ENCODE measurements at regions not wholly inside any gene's neighbourhood (a gene's known extent, or its start where the extent isn't known, plus 50 kb on each side); places are given as distances from the start of the nearest gene placed in this dataset.

DNA sequence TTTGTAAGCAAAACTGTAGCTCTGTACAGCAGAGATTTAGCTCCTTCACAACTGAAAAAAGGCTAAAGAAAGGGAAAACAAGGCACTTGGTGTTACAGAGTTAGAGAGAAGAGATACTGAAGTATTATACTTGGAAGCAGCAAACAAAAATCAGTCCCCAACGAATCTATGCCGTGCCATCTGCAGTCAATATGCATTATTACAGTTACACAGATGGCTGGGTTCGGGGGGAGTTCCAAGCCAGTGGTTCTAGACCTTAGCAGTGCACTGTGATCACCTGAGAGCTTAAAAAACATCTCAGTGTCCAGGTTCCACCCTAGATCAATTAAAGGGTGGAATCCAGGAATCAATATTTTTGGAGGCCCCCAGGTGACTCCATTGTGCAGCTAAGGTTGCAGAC lies 489.9 kb downstream of the SHISA9 start:
- DNase-seq (ENCODE audit: extremely low read depth, low read depth) = no peak

DNA sequence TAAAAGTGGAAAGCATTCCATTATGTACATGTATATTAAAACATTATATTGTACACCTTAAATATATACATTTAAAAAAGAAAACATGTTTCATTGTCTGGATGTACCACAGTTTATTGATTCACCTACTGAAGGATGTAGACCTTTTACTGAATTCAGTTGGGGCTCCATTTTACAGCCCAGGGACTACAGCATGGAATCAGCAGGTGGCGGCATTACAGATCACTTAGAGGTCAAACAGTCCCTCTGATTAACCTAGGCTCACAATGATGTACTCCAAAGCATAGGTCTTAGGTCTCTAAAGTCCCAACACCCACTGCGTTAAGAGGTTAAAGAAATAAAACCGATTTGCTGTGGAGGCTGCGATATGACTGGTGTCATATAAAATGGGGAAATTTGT lies 490.9 kb downstream of the SHISA9 start:
- DNase-seq (ENCODE audit: extremely low read depth, low read depth) = no peak

DNA sequence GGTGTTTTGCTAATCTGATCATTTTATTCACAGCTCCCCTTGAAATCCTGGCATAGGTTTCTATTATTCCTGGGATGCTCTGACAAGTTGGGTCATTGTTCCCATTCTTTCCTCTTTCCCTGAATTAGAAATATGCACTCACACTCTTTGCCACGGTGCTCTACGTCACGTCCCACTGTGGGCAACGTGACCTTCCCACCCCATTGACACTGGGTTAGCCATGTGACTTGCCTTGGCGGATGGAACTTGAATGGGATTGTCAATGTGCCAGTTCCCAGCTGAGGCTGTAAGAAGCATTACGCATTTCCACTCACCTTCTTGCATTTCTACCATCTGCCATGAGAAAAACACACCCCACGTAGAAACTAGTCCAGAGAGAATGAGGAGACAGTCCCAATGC lies 492.4 kb downstream of the SHISA9 start:
- no peak for DNase-seq (ENCODE audit: extremely low read depth, low read depth)

DNA sequence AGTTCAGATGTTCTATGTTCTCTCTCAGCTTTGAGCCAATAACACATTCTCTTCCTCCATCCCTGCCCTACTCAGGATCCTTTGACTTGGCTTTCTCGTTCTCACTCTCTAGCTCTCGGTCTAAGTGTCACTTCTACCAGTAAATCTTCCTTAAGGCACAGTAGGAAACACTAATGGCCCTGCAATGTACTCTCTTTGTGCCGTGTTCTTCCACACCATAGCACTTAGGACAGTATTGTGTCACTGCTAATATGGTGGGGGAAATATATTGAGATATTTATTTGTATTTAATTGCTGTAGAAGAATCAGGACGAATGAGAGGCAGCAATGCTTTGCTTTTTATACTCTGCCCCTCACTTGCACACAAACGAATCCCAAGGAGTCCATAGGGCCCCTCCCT lies 493.1 kb downstream of the SHISA9 start:
- no peak for DNase-seq (ENCODE audit: extremely low read depth, low read depth)

DNA sequence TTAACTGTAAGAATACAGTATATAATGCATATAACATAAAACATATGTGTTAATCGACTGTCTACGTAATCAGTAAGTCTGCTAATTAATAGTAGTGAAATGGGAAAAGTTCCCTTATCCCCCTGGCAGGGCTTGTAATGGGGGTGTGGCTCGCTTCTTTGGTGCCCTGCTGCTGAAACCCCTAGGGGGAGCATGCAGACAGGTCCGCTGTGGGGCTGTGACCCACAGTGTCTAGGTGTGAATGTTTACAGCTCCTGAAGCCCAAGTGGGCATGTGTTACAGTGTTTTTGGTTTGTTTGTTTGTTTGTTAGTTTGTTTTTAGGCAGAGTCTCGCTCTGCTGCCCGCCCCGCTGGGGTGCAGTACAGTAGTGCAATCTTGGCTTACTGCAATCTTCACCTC lies 495.7 kb downstream of the SHISA9 start:
- DNase-seq (ENCODE audit: extremely low read depth, low read depth) = no peak

DNA sequence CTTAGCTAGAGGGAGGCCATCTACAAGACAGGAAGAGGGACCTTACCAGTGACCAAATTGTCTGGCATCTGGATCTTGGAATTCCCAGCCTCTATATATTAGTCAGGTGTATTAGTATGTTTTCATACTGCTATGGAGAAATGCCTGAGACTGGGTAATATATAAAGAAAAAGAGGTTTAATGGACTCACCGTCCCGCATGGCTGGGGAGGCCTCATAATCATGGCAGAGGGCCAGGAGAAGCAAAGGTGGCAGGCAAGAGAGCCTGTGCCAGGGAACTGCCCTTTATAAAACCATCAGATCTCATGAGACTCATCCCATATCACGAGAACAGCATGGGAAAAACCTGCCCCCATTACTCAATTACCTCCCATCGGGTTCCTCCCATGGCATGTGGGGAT lies 500.2 kb downstream of the SHISA9 start:
- no peak for DNase-seq (ENCODE audit: extremely low read depth, low read depth)

DNA sequence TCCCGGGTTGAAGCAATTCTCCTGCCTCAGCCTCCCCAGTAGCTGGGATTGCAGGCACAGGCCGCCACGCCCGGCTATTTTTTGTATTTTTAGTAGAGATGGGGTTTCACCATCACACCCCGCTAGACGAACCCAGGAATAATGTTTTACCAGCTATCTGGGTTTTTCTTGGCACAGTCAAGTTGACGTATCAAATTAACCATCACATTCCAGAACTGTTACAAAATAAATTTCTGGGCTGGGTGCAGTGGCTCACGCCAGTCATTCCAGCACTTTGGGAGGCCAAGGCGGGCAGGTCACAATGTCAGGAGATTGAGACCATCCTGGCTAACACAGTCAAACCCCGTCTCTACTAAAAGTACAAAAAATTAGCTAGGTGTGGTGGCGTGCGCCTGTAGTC lies 501.2 kb downstream of the SHISA9 start:
- DNase-seq (ENCODE audit: extremely low read depth, low read depth) = no peak

DNA sequence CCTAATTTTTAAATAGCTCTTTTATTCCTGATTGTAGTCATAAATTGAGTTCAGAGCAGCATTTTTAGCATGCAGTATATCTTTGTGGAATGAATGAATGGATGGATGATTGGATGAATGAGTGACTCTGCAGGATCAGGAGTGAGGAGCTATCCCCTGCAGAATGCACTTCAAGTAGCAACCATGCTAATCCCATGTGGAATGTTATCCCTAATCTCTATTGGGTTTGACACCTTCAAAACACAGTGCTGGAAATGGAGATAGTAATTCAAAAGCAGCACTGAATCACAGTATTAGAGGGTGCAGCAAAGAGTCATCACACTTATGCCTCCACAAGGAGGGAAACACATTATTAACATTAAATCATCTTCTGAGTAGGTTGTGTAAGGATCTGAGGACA lies 501.9 kb downstream of the SHISA9 start:
- no peak for DNase-seq (ENCODE audit: extremely low read depth, low read depth)

DNA sequence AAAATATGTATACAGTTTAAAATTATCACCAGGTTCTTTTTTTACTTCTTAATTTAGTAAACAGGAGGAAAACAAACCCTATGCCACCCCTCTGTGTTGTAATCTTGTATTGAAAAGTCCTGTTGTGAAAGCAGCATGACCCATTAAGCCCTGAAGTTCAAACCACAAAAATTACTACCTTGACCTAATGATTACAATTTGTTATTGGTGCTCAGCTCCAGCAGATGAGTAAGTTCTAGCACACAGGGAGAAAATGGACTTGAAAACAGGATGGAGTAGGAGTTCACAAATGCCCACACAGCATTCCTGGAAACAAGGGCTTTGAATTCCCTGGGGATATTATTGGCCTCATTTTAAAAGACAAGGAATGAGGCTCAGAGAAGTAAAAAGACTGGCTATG lies 505.8 kb upstream of the ERCC4 start:
- no peak for DNase-seq (ENCODE audit: extremely low read depth, low read depth)

DNA sequence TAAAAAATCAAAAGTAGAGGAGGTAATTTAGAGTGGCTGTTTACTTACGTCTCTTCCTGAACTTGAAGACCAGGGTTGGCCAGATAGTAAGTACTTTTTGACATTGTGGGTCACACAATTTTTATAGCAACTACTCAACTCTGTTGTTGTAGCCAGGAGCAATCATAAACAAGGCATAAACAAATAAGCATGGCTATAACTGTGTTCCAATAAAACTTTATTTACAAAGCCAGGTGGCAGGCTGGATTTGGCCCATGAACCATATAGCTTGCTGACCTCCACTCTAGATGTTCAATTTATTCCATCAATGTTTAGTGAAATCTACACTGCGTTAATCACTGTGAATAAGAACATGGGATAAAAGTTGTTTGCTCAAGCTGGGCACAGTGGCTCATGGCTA lies 500.4 kb upstream of the ERCC4 start:
- DNase-seq (ENCODE audit: extremely low read depth, low read depth) = no peak

DNA sequence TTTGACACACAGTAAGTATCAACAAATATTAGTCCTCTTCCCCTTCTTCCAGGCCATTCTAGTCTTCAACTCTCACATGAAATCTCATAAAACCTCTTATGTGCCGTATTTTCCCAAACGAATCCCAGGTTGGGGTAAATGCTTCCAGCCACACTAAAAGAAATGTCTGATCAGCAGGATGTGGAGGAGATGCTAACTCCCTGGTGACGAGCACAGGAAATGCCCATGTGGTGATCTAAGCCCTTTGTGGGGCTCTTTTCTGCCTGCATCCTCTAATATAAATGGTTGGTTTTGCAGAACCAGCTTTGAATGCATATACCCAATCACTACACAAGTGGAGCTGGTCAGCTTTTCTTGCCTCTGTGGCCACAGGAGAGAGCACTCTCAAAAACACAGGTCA lies 498.2 kb upstream of the ERCC4 start:
- DNase-seq (ENCODE audit: extremely low read depth, low read depth) = no peak

DNA sequence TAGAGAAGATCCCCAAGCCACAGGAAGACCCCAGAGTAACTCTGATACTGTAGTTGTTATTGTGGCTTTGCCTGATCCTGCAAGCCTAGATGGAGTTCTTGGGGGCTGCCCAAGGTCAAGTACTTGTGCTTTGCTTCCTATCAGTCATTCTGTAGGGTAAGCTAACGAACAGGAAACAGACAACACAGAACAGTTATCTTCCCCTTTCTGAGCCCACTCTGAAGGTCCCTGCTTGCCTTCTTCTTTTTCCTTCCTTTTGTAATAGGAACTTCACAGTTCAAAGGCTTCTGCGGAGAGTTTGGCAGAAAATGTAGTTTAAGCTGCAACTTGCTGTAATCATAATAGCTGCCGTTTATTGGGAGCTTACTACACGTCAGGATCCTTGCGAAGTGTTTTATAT lies 494.1 kb upstream of the ERCC4 start:
- no peak for DNase-seq (ENCODE audit: extremely low read depth, low read depth)

DNA sequence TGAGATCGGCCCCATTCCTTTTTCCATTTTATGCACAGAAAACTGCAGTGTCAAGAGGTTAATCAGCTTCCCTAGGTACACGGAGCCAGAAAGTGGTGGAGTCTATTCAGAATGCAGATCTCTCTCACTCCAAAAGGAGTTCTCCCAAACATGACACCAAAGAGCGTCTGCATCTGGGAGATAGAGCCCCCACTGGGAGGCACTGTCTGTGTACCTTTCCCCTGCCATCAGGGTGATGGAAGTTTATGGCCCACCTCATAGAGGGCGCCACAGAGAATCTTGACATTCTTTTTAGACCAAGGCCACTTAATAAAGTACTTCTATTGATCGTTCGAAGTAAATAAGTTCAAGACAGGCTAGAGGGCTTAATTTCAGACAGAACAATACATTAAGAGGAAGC lies 493.7 kb upstream of the ERCC4 start:
- no peak for DNase-seq (ENCODE audit: extremely low read depth, low read depth)

DNA sequence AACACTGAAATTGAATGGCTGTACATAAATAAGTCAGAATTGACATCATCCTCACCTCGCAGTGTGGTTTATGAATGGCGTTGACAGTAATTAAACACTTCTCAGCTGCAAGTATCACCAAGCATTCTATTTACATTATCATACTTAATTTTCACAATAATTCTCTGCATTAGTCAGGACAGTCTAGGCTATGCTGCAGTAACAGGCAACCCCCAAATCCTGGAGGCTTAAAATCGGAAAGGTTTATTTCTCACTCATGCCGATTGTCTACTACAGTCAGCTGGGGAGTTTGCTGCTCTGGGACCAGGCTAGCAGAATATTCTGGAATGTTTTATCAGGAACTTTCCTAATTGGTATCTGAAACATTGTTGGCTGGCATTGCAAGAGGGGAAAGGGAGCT lies 493.2 kb upstream of the ERCC4 start:
- DNase-seq (ENCODE audit: extremely low read depth, low read depth) = no peak

DNA sequence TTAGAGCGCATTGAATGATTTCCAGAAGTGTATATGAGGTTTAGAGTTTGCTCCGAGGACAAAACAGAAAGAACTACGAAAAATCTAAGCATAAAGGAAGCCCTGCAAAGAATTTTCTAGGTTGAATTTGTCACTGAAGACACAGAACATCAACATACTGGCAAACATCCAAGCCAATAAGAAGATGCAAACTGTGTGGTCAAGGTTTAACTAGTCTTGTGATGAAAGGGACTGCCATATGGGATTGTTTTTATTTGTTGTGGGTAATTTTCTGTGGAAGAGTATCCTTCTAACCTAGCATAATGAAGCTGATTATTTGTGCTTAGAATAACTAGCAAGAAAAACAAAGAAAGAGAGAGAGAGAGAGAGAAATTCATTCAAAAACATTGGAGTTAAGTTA lies 492.0 kb upstream of the ERCC4 start:
- no peak for DNase-seq (ENCODE audit: extremely low read depth, low read depth)

DNA sequence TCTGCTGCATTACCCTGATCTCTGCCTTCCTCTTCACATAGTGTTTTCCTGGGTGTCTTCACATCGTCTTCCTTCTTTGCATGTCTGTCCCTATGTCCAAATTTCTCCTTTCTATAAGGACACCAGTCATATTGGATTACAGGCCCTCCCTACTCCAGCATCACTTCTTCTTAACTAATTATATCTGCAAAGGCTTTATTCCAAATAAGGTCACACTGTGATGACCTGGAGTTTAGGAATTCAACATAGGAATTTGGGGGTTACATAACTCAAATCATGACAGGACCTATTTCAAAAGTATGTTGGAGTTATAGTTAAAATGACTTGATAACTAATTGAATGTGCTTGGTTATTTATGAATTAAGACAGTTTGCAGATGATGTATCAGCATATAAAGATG lies 490.5 kb upstream of the ERCC4 start:
- DNase-seq (ENCODE audit: extremely low read depth, low read depth) = no peak

DNA sequence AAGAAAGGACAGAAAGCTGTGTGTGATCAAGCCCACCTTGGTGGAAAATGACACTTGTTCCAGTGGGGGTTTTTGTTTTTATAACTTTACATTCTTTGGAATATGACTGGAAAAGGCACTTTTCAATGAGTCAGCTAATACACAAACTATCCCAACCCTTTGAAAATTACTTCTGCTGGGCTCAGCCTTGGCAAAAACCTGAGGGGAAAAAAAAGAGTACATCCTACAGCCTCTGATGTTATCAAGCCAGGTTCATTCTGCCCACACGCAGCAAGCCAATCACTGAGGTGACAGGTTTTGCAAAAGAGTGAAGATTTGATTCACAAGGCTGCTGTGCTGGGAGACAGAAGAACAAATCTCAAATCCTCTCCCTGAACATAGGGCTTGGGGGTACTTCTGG lies 484.5 kb upstream of the ERCC4 start:
- DNase-seq (ENCODE audit: extremely low read depth, low read depth) = no peak

DNA sequence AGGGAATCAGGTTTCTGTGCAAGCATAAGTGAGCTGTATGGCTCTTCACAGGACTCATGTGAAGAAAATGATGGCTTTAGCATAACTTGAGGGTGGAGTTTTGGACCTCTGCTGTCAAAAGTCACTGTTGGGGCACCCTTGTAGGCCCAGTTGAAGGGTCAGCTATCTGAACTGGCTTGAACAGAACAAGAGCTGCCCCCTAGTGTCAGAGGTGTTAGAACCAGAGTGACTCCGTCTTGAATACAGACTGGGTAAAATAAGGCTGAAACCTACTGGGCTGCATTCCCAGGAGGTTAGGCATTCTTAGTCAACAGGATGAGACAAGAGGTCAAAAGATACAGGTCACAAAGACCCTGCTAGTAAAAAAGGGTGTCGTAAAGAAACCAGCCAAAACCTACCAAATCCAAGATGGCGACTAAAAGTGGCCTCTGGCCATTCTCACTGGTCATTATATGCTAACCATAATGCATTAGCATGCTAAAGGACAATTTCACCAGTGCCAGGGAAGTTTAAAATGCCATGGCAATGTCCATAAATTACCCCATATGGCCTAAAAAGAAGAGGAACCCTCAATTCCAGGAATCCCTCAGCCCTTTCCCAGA lies 484.0 kb upstream of the ERCC4 start:
- no peak for DNase-seq (ENCODE audit: extremely low read depth, low read depth)

DNA sequence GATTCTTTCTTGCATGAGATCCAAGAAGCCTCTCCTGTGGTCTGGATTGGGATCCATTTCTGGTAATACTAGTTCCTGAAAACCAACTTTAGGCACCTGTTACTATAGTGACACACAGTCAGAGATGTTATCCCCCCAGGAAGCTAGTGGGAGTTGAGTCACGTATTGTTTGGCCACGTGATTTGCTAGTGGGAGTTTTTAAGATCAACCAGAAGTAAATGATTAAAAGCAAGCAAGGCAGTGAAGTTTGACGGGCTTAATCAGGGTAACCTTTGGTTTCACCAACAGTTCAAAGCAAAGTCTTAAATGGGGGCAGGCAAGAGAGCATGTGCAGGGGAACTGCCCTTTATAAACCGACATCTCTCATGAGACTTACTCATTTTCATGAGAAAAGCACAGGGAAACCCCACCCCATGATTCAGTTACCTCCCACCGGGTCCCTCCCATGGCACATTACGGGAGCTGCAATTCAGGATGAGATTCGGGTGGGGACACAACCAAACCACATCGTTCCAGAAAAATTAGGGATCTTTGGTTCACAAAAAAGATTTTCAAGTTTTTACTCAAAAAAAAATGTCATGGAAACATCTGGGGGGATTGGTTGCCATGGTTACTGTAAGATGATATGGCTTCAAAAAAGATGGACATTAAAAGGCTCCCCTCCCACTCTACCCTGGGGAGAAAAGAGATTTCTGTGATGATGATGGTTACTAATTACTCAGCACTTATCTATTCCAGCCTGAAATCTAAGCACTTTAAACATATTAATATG lies 483.1 kb upstream of the ERCC4 start:
- no peak for DNase-seq (ENCODE audit: extremely low read depth, low read depth)

DNA sequence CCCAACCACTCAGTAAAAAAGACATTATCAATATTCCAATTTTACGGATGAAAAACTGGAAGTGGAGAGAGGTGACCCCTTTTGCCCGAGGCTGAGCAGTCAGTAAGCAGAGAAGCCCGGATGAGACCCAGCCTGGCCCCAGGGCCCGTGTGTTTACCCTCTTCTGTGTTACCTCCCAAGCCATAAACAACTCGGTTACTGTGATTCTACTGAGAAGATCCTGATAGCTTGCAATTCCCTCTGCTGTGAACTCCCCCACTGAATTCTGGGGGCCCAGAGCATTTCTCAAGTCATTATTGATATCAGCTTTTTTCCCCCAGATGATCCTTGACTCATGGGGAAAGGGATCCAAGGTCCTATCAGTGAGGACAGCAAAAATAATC lies 482.6 kb upstream of the ERCC4 start:
- DNase-seq (ENCODE audit: extremely low read depth, low read depth) = no peak

DNA sequence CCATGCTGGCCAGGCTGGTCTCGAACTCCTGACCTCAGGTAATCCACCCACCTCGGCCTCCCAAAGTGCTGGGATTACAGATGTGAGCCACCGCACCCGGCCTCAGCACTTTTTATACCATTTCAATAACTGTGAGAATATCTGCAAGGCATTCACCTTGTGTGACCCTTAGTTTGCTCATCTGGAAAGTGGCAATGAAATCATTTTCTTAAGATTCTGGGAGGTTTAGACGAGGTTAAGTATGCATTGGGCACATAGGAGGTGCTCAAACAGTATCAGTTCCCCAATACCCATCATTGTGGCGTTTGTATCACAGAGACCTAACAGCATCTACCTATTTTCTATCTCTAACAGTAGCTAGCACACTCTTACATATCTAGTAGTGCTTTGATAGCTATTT lies 481.9 kb upstream of the ERCC4 start:
- DNase-seq (ENCODE audit: extremely low read depth, low read depth) = no peak

DNA sequence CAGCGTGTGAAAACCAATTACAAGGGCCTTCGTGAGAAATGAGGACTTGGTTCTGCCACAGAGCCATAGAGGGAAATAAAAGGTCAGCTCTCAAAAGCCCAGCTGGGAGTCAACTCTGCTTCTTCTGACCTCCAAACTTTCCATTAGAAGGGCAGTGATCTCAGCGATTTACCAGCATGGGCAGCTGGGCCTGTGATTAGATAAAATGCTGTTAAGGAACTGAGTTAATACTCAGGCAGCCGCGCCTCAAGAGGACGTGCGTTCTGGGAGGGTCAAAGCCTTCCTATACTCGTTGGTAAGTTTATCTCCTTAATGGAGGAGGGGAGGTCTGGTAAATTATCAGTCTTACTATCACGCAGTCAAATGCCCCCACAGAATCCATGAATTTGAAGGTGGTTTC lies 480.2 kb upstream of the ERCC4 start:
- no peak for DNase-seq (ENCODE audit: extremely low read depth, low read depth)

DNA sequence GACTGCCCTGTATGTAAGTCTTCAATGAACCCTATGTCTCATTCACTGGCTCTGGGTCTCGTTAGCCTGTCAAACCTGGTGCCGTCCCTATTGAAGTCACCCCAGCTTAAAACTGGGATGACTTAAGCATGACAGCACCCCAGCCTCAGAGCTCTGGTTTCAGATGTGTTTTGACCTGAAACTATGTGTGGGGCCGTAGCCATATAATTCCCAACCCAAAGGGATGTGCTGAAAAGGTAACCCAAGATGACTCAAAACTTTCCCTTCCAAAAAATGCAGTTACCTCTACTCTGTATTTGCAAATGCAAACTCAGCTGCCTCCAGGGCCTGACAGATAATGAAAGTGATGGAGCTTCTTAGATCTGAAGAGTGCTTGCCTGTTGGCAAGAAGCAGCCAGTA lies 478.3 kb upstream of the ERCC4 start:
- DNase-seq (ENCODE audit: extremely low read depth, low read depth) = no peak
